WTC11 (cell line): ENCODE measurements at regions not wholly inside any gene's neighbourhood (a gene's known extent, or its start where the extent isn't known, plus 50 kb on each side); places are given as distances from the start of the nearest gene placed in this dataset.

Source experiments
- CREM ChIP-seq: sonication (generic); formaldehyde crosslinking; IDR thresholded peaks from 2 replicates; pipeline ENCODE4 v1.8.1; 2022; ENCODE audit warnings: mild to moderate bottlenecking, missing genetic modification reagents, moderate library complexity
- JAZF1 ChIP-seq: fragments of 250-450 bp; sonication (Bioruptor Pico); IDR thresholded peaks from 2 replicates; pipeline ENCODE4 v1.9.0; 2021; ENCODE audit warnings: moderate library complexity, mild to moderate bottlenecking, inconsistent platforms
- SMAD3 ChIP-seq: sonication (generic); formaldehyde crosslinking; IDR thresholded peaks from 2 replicates; pipeline ENCODE4 v1.8.0; 2022; ENCODE audit warnings: missing genetic modification reagents, mild to moderate bottlenecking, borderline replicate concordance
- TF ChIP-seq, protein P1 (sequence below): sonication (generic); formaldehyde crosslinking; IDR thresholded peaks from 2 replicates; pipeline ENCODE4 v1.8.1; 2023; ENCODE audit warnings: mild to moderate bottlenecking, moderate library complexity, missing genetic modification reagents

DNA sequence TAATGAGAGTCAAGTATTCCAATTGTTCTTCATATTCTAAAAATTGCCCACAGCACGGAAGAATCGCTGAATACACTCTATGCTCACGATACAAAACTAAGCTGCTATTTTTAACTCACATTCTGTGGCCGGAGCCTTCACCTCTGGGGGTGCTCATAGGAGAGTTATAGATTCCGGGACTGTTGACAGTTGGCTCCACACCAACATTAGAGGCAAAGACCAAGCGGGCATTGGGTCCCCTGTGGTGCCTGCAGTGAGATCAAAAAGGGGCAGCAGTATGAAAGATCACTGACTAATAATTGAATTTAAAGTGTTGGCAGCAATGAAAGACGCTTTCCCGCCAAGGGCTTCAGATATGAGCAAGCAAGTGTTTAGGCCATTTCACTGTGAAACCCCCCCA lies 146.0 kb downstream of the TMEM144 start:
- TF ChIP-seq SMAD3 = no peak
- TF ChIP-seq JAZF1 (CRISPR knock-in tag) = no peak
- TF ChIP-seq CREM (CRISPR knock-in tag) = no peak
- TF ChIP-seq, protein P1, sequence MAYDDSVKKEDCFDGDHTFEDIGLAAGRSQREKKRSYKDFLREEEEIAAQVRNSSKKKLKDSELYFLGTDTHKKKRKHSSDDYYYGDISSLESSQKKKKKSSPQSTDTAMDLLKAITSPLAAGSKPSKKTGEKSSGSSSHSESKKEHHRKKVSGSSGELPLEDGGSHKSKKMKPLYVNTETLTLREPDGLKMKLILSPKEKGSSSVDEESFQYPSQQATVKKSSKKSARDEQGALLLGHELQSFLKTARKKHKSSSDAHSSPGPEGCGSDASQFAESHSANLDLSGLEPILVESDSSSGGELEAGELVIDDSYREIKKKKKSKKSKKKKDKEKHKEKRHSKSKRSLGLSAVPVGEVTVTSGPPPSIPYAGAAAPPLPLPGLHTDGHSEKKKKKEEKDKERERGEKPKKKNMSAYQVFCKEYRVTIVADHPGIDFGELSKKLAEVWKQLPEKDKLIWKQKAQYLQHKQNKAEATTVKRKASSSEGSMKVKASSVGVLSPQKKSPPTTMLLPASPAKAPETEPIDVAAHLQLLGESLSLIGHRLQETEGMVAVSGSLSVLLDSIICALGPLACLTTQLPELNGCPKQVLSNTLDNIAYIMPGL (CRISPR knock-in tag) = no peak
